ENCODE measurements at regions not wholly inside any gene's neighbourhood (a gene's known extent, or its start where the extent isn't known, plus 50 kb on each side); places are given as distances from the start of the nearest gene placed in this dataset.

DNA sequence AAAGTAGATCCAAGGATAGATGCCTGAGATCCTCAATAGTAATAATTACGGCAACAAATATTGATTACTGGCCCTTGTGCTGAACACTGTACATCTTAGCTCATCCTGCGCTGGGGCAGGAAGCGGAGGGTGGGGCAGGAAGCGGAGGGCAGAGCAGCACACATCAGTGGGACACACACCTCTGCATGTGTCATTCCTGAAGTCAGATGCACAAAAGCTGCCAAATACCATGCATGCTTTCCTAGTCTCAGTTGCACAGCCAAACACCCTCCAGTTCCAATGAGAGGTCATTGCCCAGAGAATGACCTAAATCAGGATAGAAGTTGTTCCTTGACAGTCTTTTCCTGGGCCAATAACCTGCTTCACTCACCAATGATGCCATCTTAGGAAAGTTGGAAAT is 74.4 kb upstream of the FOXC1 start:
- H3K4me3 ChIP-seq: no peak overlapping the region
- H3K4me1 ChIP-seq (ENCODE audit: control insufficient read depth in 5 of 5, insufficient read depth in 5 of 5, low read length in 5 of 5): no peaks in the 10 kb centered on the region
- no peaks in the 10 kb centered on the region for H3K27me3 ChIP-seq (ENCODE audit: control insufficient read depth in 3 of 3, insufficient read depth in 3 of 3, low read length in 2 of 3)
- DNase-seq (no peak), ATAC-seq (ENCODE audit: insufficient read depth, low FRiP score) (no peak)
- WGBS, 2 donors: 76 to 80% methylated on average over 4 of the region's 4 CpGs
- H3K9me3 ChIP-seq (ENCODE audit: control insufficient read depth in 4 of 4, insufficient read depth in 3 of 4, low read length in 3 of 4): no peaks in the 10 kb centered on the region
- no peak overlapping the region for H3K9ac ChIP-seq (ENCODE audit: insufficient read depth in 1 of 2, low read length in 2 of 2)
- no peaks in the 10 kb centered on the region for H3K36me3 ChIP-seq (ENCODE audit: control insufficient read depth in 4 of 4, insufficient read depth in 4 of 4, low read length in 4 of 4)
- no peak overlapping the region for H3K27ac ChIP-seq (ENCODE audit: low read depth in 1 of 2, low read length in 1 of 2)
- no peak for TF ChIP-seq CTCF (IDR thresholded peaks at IDR 0.05; ENCODE audit: control extremely low read depth, extremely low read depth)

GRCh38 chr6:1536526-1537429 is 72.9 kb upstream of the FOXC1 start:
- Histone ChIP-seq H3K27ac (ENCODE audit: low read depth in 1 of 2, low read length in 1 of 2) (no peak overlapping the region), H3K4me1 (ENCODE audit: control insufficient read depth in 5 of 5, insufficient read depth in 5 of 5, low read length in 5 of 5) (no peaks in the 10 kb centered on the region), H3K36me3 (ENCODE audit: control insufficient read depth in 4 of 4, insufficient read depth in 4 of 4, low read length in 4 of 4) (no peaks in the 10 kb centered on the region), H3K27me3 (ENCODE audit: control insufficient read depth in 3 of 3, insufficient read depth in 3 of 3, low read length in 2 of 3) (no peaks in the 10 kb centered on the region), H3K9ac (ENCODE audit: insufficient read depth in 1 of 2, low read length in 2 of 2) (no peak overlapping the region), H3K9me3 (ENCODE audit: control insufficient read depth in 4 of 4, insufficient read depth in 3 of 4, low read length in 3 of 4) (no peaks in the 10 kb centered on the region), H3K4me3 (no peak overlapping the region)
- DNase-seq (no peak), ATAC-seq (ENCODE audit: insufficient read depth, low FRiP score) (no peak)
- WGBS, 2 donors: 80 to 82% methylated on average over 21 of the region's 21 CpGs
- TF ChIP-seq CTCF (IDR thresholded peaks at IDR 0.05; ENCODE audit: control extremely low read depth, extremely low read depth): no peak

- Histone ChIP-seq H3K27me3 (ENCODE audit: control insufficient read depth in 3 of 3, insufficient read depth in 3 of 3, low read length in 2 of 3) (no peaks in the 10 kb centered on the region), H3K9ac (ENCODE audit: insufficient read depth in 1 of 2, low read length in 2 of 2) (no peak overlapping the region), H3K4me1 (ENCODE audit: control insufficient read depth in 5 of 5, insufficient read depth in 5 of 5, low read length in 5 of 5) (no peaks in the 10 kb centered on the region), H3K36me3 (ENCODE audit: control insufficient read depth in 4 of 4, insufficient read depth in 4 of 4, low read length in 4 of 4) (no peaks in the 10 kb centered on the region), H3K4me3 (no peak overlapping the region), H3K27ac (ENCODE audit: low read depth in 1 of 2, low read length in 1 of 2) (no peak overlapping the region), H3K9me3 (ENCODE audit: control insufficient read depth in 4 of 4, insufficient read depth in 3 of 4, low read length in 3 of 4) (no peaks in the 10 kb centered on the region)
- ATAC-seq (ENCODE audit: insufficient read depth, low FRiP score): no peak
- WGBS, 2 donors: 84 to 94% methylated on average over 5 of the region's 5 CpGs
- DNase-seq: no peak
- no peak for TF ChIP-seq CTCF (IDR thresholded peaks at IDR 0.05; ENCODE audit: control extremely low read depth, extremely low read depth)
Measured at GRCh38 chr6:1538369-1538768, 71.3 kb upstream of the FOXC1 start.

Measured in lung (tissue), 11 donors.